ENCODE measurements at regions not wholly inside any gene's neighbourhood (a gene's known extent, or its start where the extent isn't known, plus 50 kb on each side); places are given as distances from the start of the nearest gene placed in this dataset.

GRCh38 chr2:217617616-217618022 lies 385.2 kb downstream of the TNS1 start:
- Histone ChIP-seq H3K4me3 (no peak overlapping the region), H3K27ac (no peak overlapping the region), H3K9me3 (no peaks in the 10 kb centered on the region), H3K4me1 (peaks cover 0 to 22% (median 8%) of the 10 kb centered on the region in 4 donors), H3K27me3 (no peaks in the 10 kb centered on the region), H3K36me3 (no peaks in the 10 kb centered on the region)
- 42% methylated on average over 3 of the region's 8 CpGs for WGBS (ENCODE audit: insufficient coverage, low coverage, low lambda C conversion rate, missing lambda C conversion rate)
- intact Hi-C loops (cut with DNase I) = no loop called here
- no peak for TF ChIP-seq POLR2A (IDR thresholded peaks at IDR 0.05)
- TF ChIP-seq, protein P1, sequence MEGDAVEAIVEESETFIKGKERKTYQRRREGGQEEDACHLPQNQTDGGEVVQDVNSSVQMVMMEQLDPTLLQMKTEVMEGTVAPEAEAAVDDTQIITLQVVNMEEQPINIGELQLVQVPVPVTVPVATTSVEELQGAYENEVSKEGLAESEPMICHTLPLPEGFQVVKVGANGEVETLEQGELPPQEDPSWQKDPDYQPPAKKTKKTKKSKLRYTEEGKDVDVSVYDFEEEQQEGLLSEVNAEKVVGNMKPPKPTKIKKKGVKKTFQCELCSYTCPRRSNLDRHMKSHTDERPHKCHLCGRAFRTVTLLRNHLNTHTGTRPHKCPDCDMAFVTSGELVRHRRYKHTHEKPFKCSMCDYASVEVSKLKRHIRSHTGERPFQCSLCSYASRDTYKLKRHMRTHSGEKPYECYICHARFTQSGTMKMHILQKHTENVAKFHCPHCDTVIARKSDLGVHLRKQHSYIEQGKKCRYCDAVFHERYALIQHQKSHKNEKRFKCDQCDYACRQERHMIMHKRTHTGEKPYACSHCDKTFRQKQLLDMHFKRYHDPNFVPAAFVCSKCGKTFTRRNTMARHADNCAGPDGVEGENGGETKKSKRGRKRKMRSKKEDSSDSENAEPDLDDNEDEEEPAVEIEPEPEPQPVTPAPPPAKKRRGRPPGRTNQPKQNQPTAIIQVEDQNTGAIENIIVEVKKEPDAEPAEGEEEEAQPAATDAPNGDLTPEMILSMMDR (IDR thresholded peaks at IDR 0.05) = no peak
- DNase-seq (no peak), ATAC-seq (no peak)

GRCh38 chr2:217616936-217617335 lies 385.9 kb downstream of the TNS1 start:
- Histone ChIP-seq H3K27me3 (no peaks in the 10 kb centered on the region), H3K27ac (peak overlapping the region in 1 of 3 donors; percentile 4), H3K4me3 (no peak overlapping the region), H3K4me1 (peaks cover 0 to 20% (median 5%) of the 10 kb centered on the region in 4 donors), H3K36me3 (no peaks in the 10 kb centered on the region), H3K9me3 (no peaks in the 10 kb centered on the region)
- DNase-seq (no peak), ATAC-seq (no peak)
- TF ChIP-seq, protein P1 (IDR thresholded peaks at IDR 0.05) = no peak
- no peak for TF ChIP-seq POLR2A (IDR thresholded peaks at IDR 0.05)
- intact Hi-C loops (cut with DNase I) = no loop called here
- 71% methylated on average over 4 of the region's 4 CpGs for WGBS (ENCODE audit: insufficient coverage, low coverage, low lambda C conversion rate, missing lambda C conversion rate)

GRCh38 chr2:217615171-217615570 lies 387.6 kb downstream of the TNS1 start:
- Histone ChIP-seq H3K4me1 (peaks cover 0 to 14% (median 4%) of the 10 kb centered on the region in 4 donors), H3K4me3 (no peak overlapping the region), H3K36me3 (no peaks in the 10 kb centered on the region), H3K9me3 (no peaks in the 10 kb centered on the region), H3K27me3 (no peaks in the 10 kb centered on the region), H3K27ac (no peak overlapping the region)
- no peak for ATAC-seq
- DNase-seq = no peak
- intact Hi-C loops (cut with DNase I) = no loop called here
- WGBS (ENCODE audit: insufficient coverage, low coverage, low lambda C conversion rate, missing lambda C conversion rate) = 100% methylated on average over 1 of the region's 1 CpG
- TF ChIP-seq, protein P1 (IDR thresholded peaks at IDR 0.05) = no peak
- no peak for TF ChIP-seq POLR2A (IDR thresholded peaks at IDR 0.05)

GRCh38 chr2:217614498-217614897 lies 388.3 kb downstream of the TNS1 start:
- no peak overlapping the region for H3K27ac ChIP-seq
- peaks cover 0 to 14% (median 4%) of the 10 kb centered on the region in 4 donors for H3K4me1 ChIP-seq
- no peak overlapping the region for H3K4me3 ChIP-seq
- H3K36me3 ChIP-seq = no peaks in the 10 kb centered on the region
- WGBS (ENCODE audit: insufficient coverage, low coverage, low lambda C conversion rate, missing lambda C conversion rate) = 77% methylated on average over 3 of the region's 3 CpGs
- intact Hi-C loops (cut with DNase I) = no loop called here
- H3K27me3 ChIP-seq = no peaks in the 10 kb centered on the region
- ATAC-seq (no peak), DNase-seq (no peak)
- no peak for TF ChIP-seq POLR2A (IDR thresholded peaks at IDR 0.05)
- TF ChIP-seq, protein P1 (IDR thresholded peaks at IDR 0.05) = no peak
- H3K9me3 ChIP-seq = no peaks in the 10 kb centered on the region

DNA sequence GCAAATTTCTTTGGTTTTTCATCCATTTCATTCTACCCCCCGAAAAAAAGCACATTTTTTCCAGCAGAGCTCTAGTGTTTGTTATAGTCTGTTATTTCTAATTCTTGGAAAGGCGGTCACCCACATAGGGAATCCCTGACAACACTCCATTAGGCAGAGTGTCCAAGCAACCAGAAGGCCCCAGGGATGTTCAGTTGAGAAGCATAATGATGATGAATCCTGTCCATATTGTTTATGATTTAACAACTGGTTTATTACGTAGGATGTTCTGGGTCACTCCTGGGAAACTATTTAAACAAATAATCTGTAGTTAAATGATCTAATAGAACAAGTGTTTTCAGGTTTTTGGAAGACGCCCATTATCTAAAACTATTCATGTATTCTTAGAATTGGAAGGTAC lies 388.7 kb downstream of the TNS1 start:
- H3K9me3 ChIP-seq = no peaks in the 10 kb centered on the region
- 74% methylated on average over 4 of the region's 4 CpGs for WGBS (ENCODE audit: insufficient coverage, low coverage, low lambda C conversion rate, missing lambda C conversion rate)
- intact Hi-C loops (cut with DNase I) = no loop called here
- H3K36me3 ChIP-seq = no peaks in the 10 kb centered on the region
- no peaks in the 10 kb centered on the region for H3K27me3 ChIP-seq
- H3K27ac ChIP-seq = no peak overlapping the region
- no peak for ATAC-seq
- peaks cover 0 to 12% (median 4%) of the 10 kb centered on the region in 4 donors for H3K4me1 ChIP-seq
- no peak for DNase-seq
- no peak overlapping the region for H3K4me3 ChIP-seq
- TF ChIP-seq POLR2A (IDR thresholded peaks at IDR 0.05) = no peak
- TF ChIP-seq, protein P1 (IDR thresholded peaks at IDR 0.05) = no peak
